Loucy (cell line): ENCODE measurements at regions not wholly inside any gene's neighbourhood (a gene's known extent, or its start where the extent isn't known, plus 50 kb on each side); places are given as distances from the start of the nearest gene placed in this dataset.

ENCODE experiments used
- EZH2phosphoT487 ChIP-seq: fragments of 200-600 bp; IDR thresholded peaks from 2 replicates; pipeline ENCODE4 v1.6.1; 2018; ENCODE audit warnings: antibody characterized with exemption, mild to moderate bottlenecking, moderate library complexity, borderline replicate concordance
- TF ChIP-seq, protein P1 (sequence below): fragments of 200-600 bp; sonication (generic); conservative IDR thresholded peaks from 2 replicates; pipeline ENCODE4 v1.5.1; 2014; ENCODE audit warnings: mild to moderate bottlenecking, antibody characterized with exemption, low read length

DNA sequence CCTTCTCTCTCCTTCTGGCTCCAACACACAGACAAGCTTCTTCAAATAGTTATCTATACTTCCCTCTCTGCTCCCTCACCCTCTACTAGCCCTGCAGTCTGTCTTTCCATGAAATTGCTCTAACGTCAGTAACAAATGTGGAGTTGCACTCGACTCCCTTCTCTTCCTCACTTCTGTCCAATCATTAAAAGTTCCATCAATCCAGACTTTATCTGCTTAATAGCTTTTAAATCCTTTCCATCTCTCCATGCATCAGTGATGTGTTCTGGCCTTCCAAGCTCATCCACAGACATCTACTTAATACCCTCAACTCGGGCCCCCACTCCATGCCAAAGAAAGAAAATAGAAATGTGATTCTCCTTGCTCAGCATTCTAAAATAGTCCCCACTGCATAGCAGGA is 422.1 kb upstream of the CDH5 start:
- TF ChIP-seq, protein P1, sequence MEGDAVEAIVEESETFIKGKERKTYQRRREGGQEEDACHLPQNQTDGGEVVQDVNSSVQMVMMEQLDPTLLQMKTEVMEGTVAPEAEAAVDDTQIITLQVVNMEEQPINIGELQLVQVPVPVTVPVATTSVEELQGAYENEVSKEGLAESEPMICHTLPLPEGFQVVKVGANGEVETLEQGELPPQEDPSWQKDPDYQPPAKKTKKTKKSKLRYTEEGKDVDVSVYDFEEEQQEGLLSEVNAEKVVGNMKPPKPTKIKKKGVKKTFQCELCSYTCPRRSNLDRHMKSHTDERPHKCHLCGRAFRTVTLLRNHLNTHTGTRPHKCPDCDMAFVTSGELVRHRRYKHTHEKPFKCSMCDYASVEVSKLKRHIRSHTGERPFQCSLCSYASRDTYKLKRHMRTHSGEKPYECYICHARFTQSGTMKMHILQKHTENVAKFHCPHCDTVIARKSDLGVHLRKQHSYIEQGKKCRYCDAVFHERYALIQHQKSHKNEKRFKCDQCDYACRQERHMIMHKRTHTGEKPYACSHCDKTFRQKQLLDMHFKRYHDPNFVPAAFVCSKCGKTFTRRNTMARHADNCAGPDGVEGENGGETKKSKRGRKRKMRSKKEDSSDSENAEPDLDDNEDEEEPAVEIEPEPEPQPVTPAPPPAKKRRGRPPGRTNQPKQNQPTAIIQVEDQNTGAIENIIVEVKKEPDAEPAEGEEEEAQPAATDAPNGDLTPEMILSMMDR = no peak
- no peak for TF ChIP-seq EZH2phosphoT487
